Hepatocyte (in vitro differentiated cells): ENCODE measurements at regions not wholly inside any gene's neighbourhood (a gene's known extent, or its start where the extent isn't known, plus 50 kb on each side); places are given as distances from the start of the nearest gene placed in this dataset.

ENCODE experiments used
- DNase-seq: peaks from one replicate; pipeline ENCODE4 v3.0.0-alpha.2; 2016; ENCODE audit warnings: low spot score
- H2AFZ ChIP-seq: fragments of 200-600 bp; sonication (generic); 2 replicates; pipeline ENCODE4 v1.6.0; 2016; ENCODE audit warnings: antibody characterized with exemption, mild to moderate bottlenecking
- H3K27ac ChIP-seq: fragments of 200-600 bp; sonication (generic); 2 replicates; pipeline ENCODE4 v1.5.1; 2016; ENCODE audit warnings: mild to moderate bottlenecking
- H3K27me3 ChIP-seq: fragments of 200-600 bp; sonication (generic); 2 replicates; pipeline ENCODE4 v1.6.1; 2016
- H3K36me3 ChIP-seq: fragments of 200-600 bp; sonication (generic); replicated peaks from 2 replicates; pipeline ENCODE4 v1.5.1; 2016; ENCODE audit warnings: low read depth; ENCODE audit not compliant: insufficient read depth
- H3K4me1 ChIP-seq: fragments of 200-600 bp; sonication (generic); 2 replicates; pipeline ENCODE4 v1.5.1; 2016; ENCODE audit warnings: mild to moderate bottlenecking, moderate library complexity; ENCODE audit not compliant: insufficient read depth
- H3K4me2 ChIP-seq: fragments of 200-600 bp; sonication (generic); 2 replicates; pipeline ENCODE4 v1.6.0; 2016
- H3K4me3 ChIP-seq: fragments of 200-600 bp; sonication (generic); 2 replicates; pipeline ENCODE4 v1.5.1; 2016; ENCODE audit warnings: mild to moderate bottlenecking
- H3K79me2 ChIP-seq: fragments of 200-600 bp; sonication (generic); 2 replicates; pipeline ENCODE4 v1.6.0; 2017; ENCODE audit warnings: mild to moderate bottlenecking
- H3K9me2 ChIP-seq: fragments of 200-600 bp; sonication (generic); replicated peaks from 2 replicates; pipeline ENCODE4 v1.6.0; 2017; ENCODE audit warnings: mild to moderate bottlenecking; ENCODE audit not compliant: insufficient read depth
- H3K9me3 ChIP-seq: fragments of 200-600 bp; sonication (generic); 2 replicates; pipeline ENCODE4 v1.5.1; 2016; ENCODE audit warnings: low read depth, mild to moderate bottlenecking
- H4K20me1 ChIP-seq: fragments of 200-600 bp; sonication (generic); 2 replicates; pipeline ENCODE4 v1.6.0; 2016; ENCODE audit warnings: mild to moderate bottlenecking; ENCODE audit not compliant: insufficient read depth, poor library complexity, severe bottlenecking
- EZH2 ChIP-seq: fragments of 200-600 bp; sonication (generic); IDR thresholded peaks from 2 replicates; pipeline ENCODE4 v1.6.1; 2016; ENCODE audit warnings: antibody characterized with exemption, mild to moderate bottlenecking, borderline replicate concordance
- EZH2phosphoT487 ChIP-seq: fragments of 200-600 bp; sonication (generic); IDR thresholded peaks from one replicate; pipeline ENCODE4 v1.6.1; 2018; ENCODE audit warnings: antibody characterized with exemption, mild to moderate bottlenecking, low read depth, moderate library complexity; ENCODE audit not compliant: unreplicated experiment, severe bottlenecking
- WGBS: methylation state at CpG from one replicate; pipeline ENCODE4 v1.1.6; 2016; ENCODE audit warnings: low lambda C conversion rate; ENCODE audit errors: missing lambda C conversion rate; 5-methylcytosine and 5-hydroxymethylcytosine counted together
- TF ChIP-seq, protein P1 (sequence below): fragments of 200-600 bp; sonication (generic); IDR thresholded peaks from 2 replicates; pipeline ENCODE4 v1.5.1; 2016; ENCODE audit warnings: antibody characterized with exemption, mild to moderate bottlenecking; ENCODE audit not compliant: poor library complexity

GRCh38 chr7:130926001-130926691 lies 192.1 kb upstream of the KLF14 start:
- 92% methylated on average over 16 of the region's 16 CpGs for WGBS

GRCh38 chr7:130927062-130927461 lies 193.1 kb upstream of the KLF14 start:
- Histone ChIP-seq H2AFZ (no peak overlapping the region), H3K9me3 (no peaks in the 10 kb centered on the region), H3K36me3 (no peaks in the 10 kb centered on the region), H3K4me3 (no peak overlapping the region), H3K27ac (no peak overlapping the region), H3K27me3 (no peaks in the 10 kb centered on the region), H4K20me1 (no peaks in the 10 kb centered on the region), H3K79me2 (no peaks in the 10 kb centered on the region), H3K4me2 (no peak overlapping the region), H3K9me2 (no peaks in the 10 kb centered on the region), H3K4me1 (peaks cover 13% of the 10 kb centered on the region)
- no peak for DNase-seq
- TF ChIP-seq, protein P1, sequence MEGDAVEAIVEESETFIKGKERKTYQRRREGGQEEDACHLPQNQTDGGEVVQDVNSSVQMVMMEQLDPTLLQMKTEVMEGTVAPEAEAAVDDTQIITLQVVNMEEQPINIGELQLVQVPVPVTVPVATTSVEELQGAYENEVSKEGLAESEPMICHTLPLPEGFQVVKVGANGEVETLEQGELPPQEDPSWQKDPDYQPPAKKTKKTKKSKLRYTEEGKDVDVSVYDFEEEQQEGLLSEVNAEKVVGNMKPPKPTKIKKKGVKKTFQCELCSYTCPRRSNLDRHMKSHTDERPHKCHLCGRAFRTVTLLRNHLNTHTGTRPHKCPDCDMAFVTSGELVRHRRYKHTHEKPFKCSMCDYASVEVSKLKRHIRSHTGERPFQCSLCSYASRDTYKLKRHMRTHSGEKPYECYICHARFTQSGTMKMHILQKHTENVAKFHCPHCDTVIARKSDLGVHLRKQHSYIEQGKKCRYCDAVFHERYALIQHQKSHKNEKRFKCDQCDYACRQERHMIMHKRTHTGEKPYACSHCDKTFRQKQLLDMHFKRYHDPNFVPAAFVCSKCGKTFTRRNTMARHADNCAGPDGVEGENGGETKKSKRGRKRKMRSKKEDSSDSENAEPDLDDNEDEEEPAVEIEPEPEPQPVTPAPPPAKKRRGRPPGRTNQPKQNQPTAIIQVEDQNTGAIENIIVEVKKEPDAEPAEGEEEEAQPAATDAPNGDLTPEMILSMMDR = no peak
- no peak for TF ChIP-seq EZH2phosphoT487
- TF ChIP-seq EZH2 = no peak
- WGBS = 94% methylated on average over 5 of the region's 5 CpGs

More at GRCh38 chr7:130926001-130926691, 192.1 kb upstream of the KLF14 start:
- Histone ChIP-seq H3K4me3 (no peak overlapping the region), H4K20me1 (no peaks in the 10 kb centered on the region), H3K9me2 (no peaks in the 10 kb centered on the region), H3K27ac (peak overlapping the region; percentile 51), H3K9me3 (no peaks in the 10 kb centered on the region), H3K4me2 (no peak overlapping the region), H3K79me2 (no peaks in the 10 kb centered on the region), H3K4me1 (peaks cover 22% of the 10 kb centered on the region), H3K27me3 (no peaks in the 10 kb centered on the region), H3K36me3 (no peaks in the 10 kb centered on the region), H2AFZ (no peak overlapping the region)
- DNase-seq = no peak
- TF ChIP-seq EZH2 = no peak
- TF ChIP-seq, protein P1 = no peak
- no peak for TF ChIP-seq EZH2phosphoT487

GRCh38 chr7:130927564-130927963 lies 193.6 kb upstream of the KLF14 start:
- Histone ChIP-seq H3K79me2 (no peaks in the 10 kb centered on the region), H4K20me1 (no peaks in the 10 kb centered on the region), H3K9me2 (no peaks in the 10 kb centered on the region), H2AFZ (no peak overlapping the region), H3K27ac (no peak overlapping the region), H3K4me2 (no peak overlapping the region), H3K9me3 (no peaks in the 10 kb centered on the region), H3K4me3 (no peak overlapping the region), H3K27me3 (no peaks in the 10 kb centered on the region), H3K36me3 (no peaks in the 10 kb centered on the region), H3K4me1 (peaks cover 8% of the 10 kb centered on the region)
- TF ChIP-seq EZH2 (no peak), EZH2phosphoT487 (no peak)
- TF ChIP-seq, protein P1 = no peak
- WGBS = 94% methylated on average over 9 of the region's 9 CpGs
- DNase-seq = no peak
